NB4 (cell line): ENCODE measurements at regions not wholly inside any gene's neighbourhood (a gene's known extent, or its start where the extent isn't known, plus 50 kb on each side); places are given as distances from the start of the nearest gene placed in this dataset.

Experiments used
- DNase-seq: peaks from one replicate; pipeline ENCODE4 v3.0.0; 2010; ENCODE audit warnings: low read depth
- H3K4me3 ChIP-seq: one replicate; pipeline ENCODE4 v1.5.1; 2011; ENCODE audit warnings: mild to moderate bottlenecking, low read depth, low read length, moderate library complexity
- MYC ChIP-seq: IDR thresholded peaks from 2 replicates; pipeline ENCODE4 v1.6.1; 2011; ENCODE audit warnings: low read depth, low read length
- POLR2A ChIP-seq: IDR thresholded peaks from 2 replicates; pipeline ENCODE4 v1.6.1; 2011; ENCODE audit warnings: mild to moderate bottlenecking; ENCODE audit not compliant: insufficient read length; ENCODE audit errors: extremely low read depth
- TF ChIP-seq, protein P1 (sequence below): IDR thresholded peaks from 2 replicates; pipeline ENCODE4 v1.6.1; 2011; ENCODE audit warnings: low read depth, low read length
- TF ChIP-seq, protein P2 (sequence below): IDR thresholded peaks from one replicate; pipeline ENCODE4 v1.5.1; 2012; ENCODE audit warnings: low read depth, low read length

DNA sequence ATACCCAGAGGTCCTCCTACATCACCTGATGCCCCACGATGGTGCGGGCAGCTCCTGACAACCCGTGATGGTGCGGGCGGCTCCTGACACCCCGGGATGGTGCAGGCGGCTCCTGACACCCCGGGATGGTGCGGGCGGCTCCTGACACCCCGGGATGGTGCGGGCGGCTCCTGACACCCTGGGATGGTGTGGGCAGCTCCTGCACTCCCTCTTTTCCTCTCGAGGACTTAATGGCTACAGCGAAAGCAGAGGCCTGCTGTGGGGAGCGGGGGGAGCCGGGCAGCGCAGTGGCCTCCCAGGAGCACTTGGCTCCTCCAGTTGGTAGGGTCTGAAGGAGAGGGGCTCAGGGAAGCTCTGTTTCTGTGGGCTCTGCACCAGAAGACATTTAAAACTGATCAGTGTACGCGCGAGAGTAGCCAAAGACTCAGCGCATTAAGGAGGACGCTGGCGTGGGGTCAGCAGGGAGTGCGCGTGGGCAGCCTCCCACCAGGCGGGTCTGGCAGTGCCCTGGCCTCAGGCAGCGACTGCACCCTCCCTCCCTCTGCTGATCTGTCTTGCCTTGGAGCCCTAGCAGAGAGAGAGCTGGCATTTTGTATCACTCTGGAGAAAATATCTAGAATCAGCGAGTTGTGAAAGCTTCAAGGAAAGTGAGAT is 464.5 kb upstream of the MYT1L start:
- TF ChIP-seq MYC (no peak), POLR2A (no peak)
- TF ChIP-seq, protein P1, sequence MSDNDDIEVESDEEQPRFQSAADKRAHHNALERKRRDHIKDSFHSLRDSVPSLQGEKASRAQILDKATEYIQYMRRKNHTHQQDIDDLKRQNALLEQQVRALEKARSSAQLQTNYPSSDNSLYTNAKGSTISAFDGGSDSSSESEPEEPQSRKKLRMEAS, result no peak
- TF ChIP-seq, protein P2, sequence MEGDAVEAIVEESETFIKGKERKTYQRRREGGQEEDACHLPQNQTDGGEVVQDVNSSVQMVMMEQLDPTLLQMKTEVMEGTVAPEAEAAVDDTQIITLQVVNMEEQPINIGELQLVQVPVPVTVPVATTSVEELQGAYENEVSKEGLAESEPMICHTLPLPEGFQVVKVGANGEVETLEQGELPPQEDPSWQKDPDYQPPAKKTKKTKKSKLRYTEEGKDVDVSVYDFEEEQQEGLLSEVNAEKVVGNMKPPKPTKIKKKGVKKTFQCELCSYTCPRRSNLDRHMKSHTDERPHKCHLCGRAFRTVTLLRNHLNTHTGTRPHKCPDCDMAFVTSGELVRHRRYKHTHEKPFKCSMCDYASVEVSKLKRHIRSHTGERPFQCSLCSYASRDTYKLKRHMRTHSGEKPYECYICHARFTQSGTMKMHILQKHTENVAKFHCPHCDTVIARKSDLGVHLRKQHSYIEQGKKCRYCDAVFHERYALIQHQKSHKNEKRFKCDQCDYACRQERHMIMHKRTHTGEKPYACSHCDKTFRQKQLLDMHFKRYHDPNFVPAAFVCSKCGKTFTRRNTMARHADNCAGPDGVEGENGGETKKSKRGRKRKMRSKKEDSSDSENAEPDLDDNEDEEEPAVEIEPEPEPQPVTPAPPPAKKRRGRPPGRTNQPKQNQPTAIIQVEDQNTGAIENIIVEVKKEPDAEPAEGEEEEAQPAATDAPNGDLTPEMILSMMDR, result no peak
- no peak overlapping the region for H3K4me3 ChIP-seq
- no peak for DNase-seq

DNA sequence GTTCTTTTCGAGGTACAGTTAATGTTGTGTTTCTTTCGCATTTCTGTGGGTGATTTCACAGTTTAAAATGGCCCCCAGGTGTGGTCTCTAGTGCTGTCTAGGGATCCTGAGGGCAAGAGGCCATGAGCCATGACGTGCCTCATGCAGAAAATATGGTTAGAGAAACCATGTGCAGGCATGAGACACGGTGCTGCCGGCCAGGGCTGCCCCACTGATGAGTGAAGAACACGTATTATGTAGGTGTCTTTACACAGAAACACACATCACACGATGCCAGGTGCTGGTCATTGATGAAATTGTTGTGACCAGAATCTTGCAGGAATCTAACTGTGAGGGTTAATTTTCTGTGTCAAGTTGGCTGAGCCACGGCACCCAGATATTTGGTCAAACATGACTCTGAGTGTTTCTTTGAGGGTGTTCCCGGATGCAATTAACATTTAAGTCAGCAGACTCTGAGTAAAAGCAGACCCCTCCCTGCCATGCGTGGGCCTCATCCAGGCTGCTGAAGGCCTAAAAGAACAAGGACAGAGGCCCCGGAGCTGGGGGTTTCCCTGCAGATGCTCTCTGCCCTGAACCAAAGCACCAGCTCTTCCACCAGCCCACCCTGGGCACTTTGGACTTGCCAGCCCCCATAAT is 463.0 kb upstream of the MYT1L start:
- no peak overlapping the region for H3K4me3 ChIP-seq
- DNase-seq, result no peak
- TF ChIP-seq POLR2A, result no peak
- TF ChIP-seq, protein P2, result no peak
- TF ChIP-seq, protein P1, result no peak
- no peak for TF ChIP-seq MYC

GRCh38 chr2:2793514-2793913 is 462.4 kb upstream of the MYT1L start:
- no peak for DNase-seq
- TF ChIP-seq, protein P1, result no peak
- TF ChIP-seq, protein P2, result no peak
- TF ChIP-seq MYC (no peak), POLR2A (no peak)
- H3K4me3 ChIP-seq, result no peak overlapping the region

DNA sequence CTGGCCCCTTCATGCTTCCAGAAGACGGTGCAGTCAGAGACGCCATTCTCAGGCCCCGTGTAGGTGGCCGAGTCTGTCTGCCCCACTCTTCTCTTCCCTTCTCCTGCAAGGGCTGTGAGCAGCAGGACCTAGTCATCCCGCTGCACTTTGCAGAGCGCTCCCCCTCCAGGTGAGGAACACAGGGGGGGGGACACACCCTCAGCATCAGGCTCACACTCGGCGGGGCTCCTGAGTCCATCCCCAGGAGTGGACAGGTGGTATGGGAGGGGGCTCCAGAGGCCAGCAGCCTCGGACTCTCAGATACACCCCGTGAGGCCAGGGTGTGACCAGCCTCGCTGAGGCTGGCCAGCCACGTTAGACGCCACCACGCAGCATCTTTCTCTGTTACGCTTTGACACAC is 460.5 kb upstream of the MYT1L start:
- DNase-seq, result no peak
- H3K4me3 ChIP-seq, result no peak overlapping the region
- no peak for TF ChIP-seq POLR2A
- TF ChIP-seq, protein P2, result no peak
- TF ChIP-seq, protein P1, result no peak
- no peak for TF ChIP-seq MYC

- H3K4me3 ChIP-seq, result no peak overlapping the region
- no peak for DNase-seq
- TF ChIP-seq, protein P2, result no peak
- TF ChIP-seq MYC (no peak), POLR2A (no peak)
- TF ChIP-seq, protein P1, result no peak
Observed at GRCh38 chr2:2791031-2791430, 460.0 kb upstream of the MYT1L start.

- DNase-seq, result no peak
- TF ChIP-seq MYC, result no peak
- TF ChIP-seq, protein P2, result no peak
- TF ChIP-seq POLR2A, result no peak
- TF ChIP-seq, protein P1, result no peak
- no peak overlapping the region for H3K4me3 ChIP-seq
Observed at GRCh38 chr2:2788076-2788475, 457.0 kb upstream of the MYT1L start.
